DND-41 (cell line): ENCODE measurements at regions not wholly inside any gene's neighbourhood (a gene's known extent, or its start where the extent isn't known, plus 50 kb on each side); places are given as distances from the start of the nearest gene placed in this dataset.

Experiments used
- ATAC-seq: fragments of 200-7000 bp; cut with Tn5 transposase; 3 replicates; pipeline ENCODE4 v1.9.1; 2021; ENCODE audit warnings: low read depth; ENCODE audit not compliant: insufficient read depth
- DNase-seq: peaks from one replicate; pipeline ENCODE4 v3.0.0-alpha.2; 2020
- H2AFZ ChIP-seq: 2 replicates; pipeline ENCODE4 v1.6.0; 2012; ENCODE audit warnings: low read depth, low read length
- H3K27ac ChIP-seq: 2 replicates; pipeline ENCODE4 v1.5.1; 2012; ENCODE audit warnings: low read length, inconsistent platforms
- H3K27me3 ChIP-seq: fragments of 200-600 bp; sonication (generic); 2 replicates; pipeline ENCODE4 v1.6.0; 2012; ENCODE audit warnings: low read length, mild to moderate bottlenecking, inconsistent platforms; ENCODE audit not compliant: insufficient read depth, poor library complexity
- H3K36me3 ChIP-seq: 2 replicates; pipeline ENCODE4 v1.5.1; 2012; ENCODE audit warnings: low read length, inconsistent platforms; ENCODE audit not compliant: insufficient read depth
- H3K4me1 ChIP-seq: 2 replicates; pipeline ENCODE4 v1.5.1; 2012; ENCODE audit warnings: mild to moderate bottlenecking, low read length; ENCODE audit not compliant: insufficient read depth
- H3K4me2 ChIP-seq: 2 replicates; pipeline ENCODE4 v1.6.0; 2012; ENCODE audit warnings: mild to moderate bottlenecking, moderate library complexity, low read length, inconsistent platforms; ENCODE audit not compliant: insufficient read depth
- H3K4me3 ChIP-seq, 2 experiments: fragments of 200-600 bp in 1 of 2; shearing (Covaris generic) in 1 of 2; 2 replicates each; pipeline ENCODE4 v1.5.1; 2012 to 2016; ENCODE audit warnings: inconsistent platforms in 2 of 2, low read length in 2 of 2, mild to moderate bottlenecking in 2 of 2, low read depth in 1 of 2, moderate library complexity in 1 of 2
- H3K79me2 ChIP-seq: 2 replicates; pipeline ENCODE4 v1.6.0; 2012; ENCODE audit warnings: low read length, inconsistent platforms; ENCODE audit not compliant: insufficient read depth
- H3K9ac ChIP-seq: 2 replicates; pipeline ENCODE4 v1.6.0; 2012; ENCODE audit warnings: low read depth, mild to moderate bottlenecking, inconsistent platforms, low read length, moderate library complexity
- H3K9me3 ChIP-seq: 2 replicates; pipeline ENCODE4 v1.5.1; 2012; ENCODE audit warnings: low read length, moderate library complexity, mild to moderate bottlenecking, inconsistent platforms; ENCODE audit not compliant: insufficient read depth, severe bottlenecking
- H4K20me1 ChIP-seq: 2 replicates; pipeline ENCODE4 v1.6.0; 2012; ENCODE audit warnings: low read length; ENCODE audit not compliant: insufficient read depth
- CTCF ChIP-seq: IDR thresholded peaks from 2 replicates; pipeline ENCODE4 v1.5.1; 2012; ENCODE audit warnings: borderline replicate concordance, low read length, moderate library complexity, mild to moderate bottlenecking; ENCODE audit not compliant: poor library complexity, severe bottlenecking; ENCODE audit errors: extremely low read depth
- EZH2 ChIP-seq: IDR thresholded peaks from 3 replicates; pipeline ENCODE4 v1.6.1; 2012; ENCODE audit warnings: borderline replicate concordance, low read depth, mild to moderate bottlenecking, moderate library complexity, low read length, inconsistent platforms; ENCODE audit not compliant: severe bottlenecking

DNA sequence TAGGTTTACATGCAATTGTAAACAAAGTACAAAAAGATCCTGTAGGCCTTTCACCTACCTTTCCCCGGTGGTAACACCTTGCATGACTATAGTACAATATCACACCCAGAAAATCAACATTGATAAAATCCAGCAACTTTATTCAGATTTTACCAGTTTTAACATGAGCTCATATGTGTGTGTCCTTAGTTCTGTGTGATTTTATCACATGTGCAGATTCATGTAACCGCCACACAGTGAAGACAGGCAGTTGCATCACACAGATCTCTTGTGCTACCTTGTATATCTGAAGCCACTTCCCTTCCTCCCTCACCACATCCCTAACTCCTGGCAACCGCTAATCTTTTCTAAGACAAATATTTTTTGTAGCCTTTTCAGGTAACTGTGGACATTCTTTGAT is 183.5 kb upstream of the C2CD4B start:
- no peak overlapping the region; the same call in 1 of the 2 replicates for H3K9ac ChIP-seq

DNA sequence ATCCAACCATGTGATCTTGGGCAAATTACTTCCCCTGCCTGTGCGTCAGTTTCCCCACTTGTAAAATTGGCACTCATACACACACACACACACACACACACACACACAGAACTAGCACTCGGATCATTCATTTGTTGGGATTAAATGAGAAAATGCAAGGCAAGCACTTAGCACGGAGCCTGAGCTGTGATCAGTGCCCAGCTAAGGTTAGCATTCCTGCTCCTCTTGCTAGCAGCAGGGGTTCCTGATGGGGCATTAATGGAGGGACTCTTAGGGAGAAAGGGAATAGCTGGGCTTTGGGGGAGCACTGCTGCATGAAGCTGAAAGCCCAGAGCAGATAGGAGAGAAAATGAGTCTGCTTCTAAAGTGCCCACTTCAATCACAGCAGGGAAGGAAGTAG is 187.7 kb upstream of the C2CD4B start:
- no peak overlapping the region for H2AFZ ChIP-seq
- DNase-seq (no peak), ATAC-seq (no peak)
- TF ChIP-seq EZH2 = no peak
- TF ChIP-seq CTCF = no peak
- H3K36me3 ChIP-seq = no peaks in the 10 kb centered on the region
- H3K27ac ChIP-seq = no peak overlapping the region
- no peaks in the 10 kb centered on the region for H4K20me1 ChIP-seq
- peaks cover 18% of the 10 kb centered on the region for H3K4me1 ChIP-seq
- H3K4me2 ChIP-seq = no peak overlapping the region
- H3K4me3 ChIP-seq = no peak overlapping the region
- H3K79me2 ChIP-seq = no peaks in the 10 kb centered on the region
- H3K27me3 ChIP-seq = no peaks in the 10 kb centered on the region
- H3K9ac ChIP-seq = no peak overlapping the region
- H3K9me3 ChIP-seq = no peaks in the 10 kb centered on the region

More for the DNA sequence above, 183.5 kb upstream of the C2CD4B start:
- DNase-seq = peak; percentile 56
- Histone ChIP-seq H3K4me1 (peaks cover 21% of the 10 kb centered on the region), H3K27ac (peak overlapping the region; percentile 64; the same call in 1 of the 2 replicates), H3K4me3 (no peak overlapping the region), H3K36me3 (no peaks in the 10 kb centered on the region), H4K20me1 (no peaks in the 10 kb centered on the region), H3K79me2 (no peaks in the 10 kb centered on the region), H3K9me3 (no peaks in the 10 kb centered on the region), H2AFZ (no peak overlapping the region), H3K4me2 (no peak overlapping the region), H3K27me3 (no peaks in the 10 kb centered on the region)
- TF ChIP-seq EZH2 (no peak), CTCF (no peak)
- peak; percentile 89 for ATAC-seq

- H3K4me3 ChIP-seq = no peak overlapping the region
- H3K27ac ChIP-seq = no peak overlapping the region
- TF ChIP-seq CTCF (no peak), EZH2 (no peak)
Observed at GRCh38 chr15:62357431-62357830, 192.3 kb upstream of the C2CD4B start.

GRCh38 chr15:62359416-62359815 is 194.3 kb upstream of the C2CD4B start:
- H3K36me3 ChIP-seq = no peaks in the 10 kb centered on the region
- H3K79me2 ChIP-seq = no peaks in the 10 kb centered on the region
- no peak overlapping the region for H3K27ac ChIP-seq
- DNase-seq = no peak
- no peaks in the 10 kb centered on the region for H3K9me3 ChIP-seq
- no peak for ATAC-seq
- H3K4me1 ChIP-seq = no peaks in the 10 kb centered on the region
- H3K4me2 ChIP-seq = no peak overlapping the region
- no peaks in the 10 kb centered on the region for H4K20me1 ChIP-seq
- TF ChIP-seq CTCF = no peak
- TF ChIP-seq EZH2 = no peak
- H3K9ac ChIP-seq = no peak overlapping the region
- no peak overlapping the region for H2AFZ ChIP-seq
- H3K4me3 ChIP-seq = no peak overlapping the region
- peaks cover 2% of the 10 kb centered on the region for H3K27me3 ChIP-seq

More at GRCh38 chr15:62357431-62357830, 192.3 kb upstream of the C2CD4B start:
- Histone ChIP-seq H3K9me3 (no peaks in the 10 kb centered on the region), H3K4me2 (no peak overlapping the region), H3K9ac (no peak overlapping the region), H3K36me3 (no peaks in the 10 kb centered on the region), H3K4me1 (no peaks in the 10 kb centered on the region), H3K79me2 (no peaks in the 10 kb centered on the region), H2AFZ (no peak overlapping the region), H3K27me3 (peaks cover 2% of the 10 kb centered on the region), H4K20me1 (no peaks in the 10 kb centered on the region)
- DNase-seq (no peak), ATAC-seq (no peak)
